Vagina (tissue), 2 donors: ENCODE measurements at regions not wholly inside any gene's neighbourhood (a gene's known extent, or its start where the extent isn't known, plus 50 kb on each side); places are given as distances from the start of the nearest gene placed in this dataset.

Source experiments
- DNase-seq, 2 donors: peaks; one replicate each; pipeline ENCODE4 v3.0.0-alpha.2; 2017; ENCODE audit errors: extremely low spot score in 2 of 2
- H3K27ac ChIP-seq: fragments of 200-600 bp; sonication (generic); one replicate; pipeline ENCODE4 v1.5.1; 2019
- H3K27me3 ChIP-seq: fragments of 200-600 bp; sonication (generic); one replicate; pipeline ENCODE4 v1.5.1; 2019
- H3K36me3 ChIP-seq, 2 donors: fragments of 200-600 bp; sonication (generic); one replicate each; pipeline ENCODE4 v1.5.1; 2017 to 2019
- H3K4me1 ChIP-seq: fragments of 200-600 bp; sonication (generic); one replicate; pipeline ENCODE4 v1.5.1; 2019
- H3K4me3 ChIP-seq, 2 donors: fragments of 200-600 bp; sonication (generic); 1 replicate in 1 of 2; 2 replicates in 1 of 2; pipeline ENCODE4 v1.5.1; 2016 to 2019
- H3K9me3 ChIP-seq: fragments of 200-600 bp; sonication (generic); one replicate; pipeline ENCODE4 v1.5.1; 2019
- POLR2A ChIP-seq, 2 donors: fragments of 450-650 bp; IDR thresholded peaks; one replicate each; pipeline ENCODE4 v1.6.1; 2017; ENCODE audit warnings: antibody characterized with exemption in 2 of 2, mild to moderate bottlenecking in 2 of 2, moderate library complexity in 2 of 2
- POLR2AphosphoS5 ChIP-seq, 2 donors: sonication (generic); formaldehyde crosslinking; IDR thresholded peaks; one replicate each; pipeline ENCODE4 v1.9.0; 2017; ENCODE audit warnings: antibody characterized with exemption in 2 of 2, mild to moderate bottlenecking in 2 of 2, low read depth in 1 of 2; ENCODE audit not compliant: insufficient read depth in 1 of 2
- intact Hi-C: fragments of 100-400 bp; cut with DNase I; formaldehyde crosslinking; loops from one replicate; pipeline ENCODE4 v1.15.1; 2023
- TF ChIP-seq, protein P1 (sequence below), 3 experiments: fragments of 450-650 bp in 2 of 3; fragments of 200-600 bp in 1 of 3; sonication (generic) in 1 of 3; IDR thresholded peaks; one replicate each; pipeline ENCODE4 v1.5.1; 2017 to 2019; ENCODE audit warnings: antibody characterized with exemption in 3 of 3, mild to moderate bottlenecking in 2 of 3, moderate library complexity in 2 of 3

DNA sequence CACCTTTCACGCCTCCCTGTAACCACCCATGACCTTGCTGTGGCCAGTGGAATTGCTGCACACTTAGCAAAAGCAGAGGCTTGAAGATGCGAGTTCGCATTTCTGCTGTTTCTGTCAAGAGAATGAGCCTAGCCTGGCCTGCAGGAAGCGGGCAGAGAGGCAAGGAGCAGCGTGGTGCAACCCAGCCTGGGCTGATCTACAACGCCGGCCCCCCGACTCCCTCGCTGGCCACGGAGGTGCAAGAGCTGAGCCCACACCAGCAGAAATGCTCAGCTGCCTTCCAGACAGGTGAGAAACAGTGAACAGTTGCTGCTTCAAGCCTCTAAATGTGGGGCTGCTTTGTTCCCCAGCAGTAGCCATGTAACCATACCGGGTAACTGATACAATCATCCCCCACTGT, 116.4 kb downstream of the NCOR2 start:
- no peak for DNase-seq
- intact Hi-C loops: no loop called here
- Histone ChIP-seq H3K36me3 (no peaks in the 10 kb centered on the region), H3K4me3 (no peak overlapping the region), H3K9me3 (no peaks in the 10 kb centered on the region), H3K4me1 (peaks cover 47% of the 10 kb centered on the region), H3K27me3 (no peaks in the 10 kb centered on the region), H3K27ac (no peak overlapping the region)
- TF ChIP-seq POLR2A (IDR thresholded peaks at IDR 0.05): no peak
- TF ChIP-seq, protein P1, sequence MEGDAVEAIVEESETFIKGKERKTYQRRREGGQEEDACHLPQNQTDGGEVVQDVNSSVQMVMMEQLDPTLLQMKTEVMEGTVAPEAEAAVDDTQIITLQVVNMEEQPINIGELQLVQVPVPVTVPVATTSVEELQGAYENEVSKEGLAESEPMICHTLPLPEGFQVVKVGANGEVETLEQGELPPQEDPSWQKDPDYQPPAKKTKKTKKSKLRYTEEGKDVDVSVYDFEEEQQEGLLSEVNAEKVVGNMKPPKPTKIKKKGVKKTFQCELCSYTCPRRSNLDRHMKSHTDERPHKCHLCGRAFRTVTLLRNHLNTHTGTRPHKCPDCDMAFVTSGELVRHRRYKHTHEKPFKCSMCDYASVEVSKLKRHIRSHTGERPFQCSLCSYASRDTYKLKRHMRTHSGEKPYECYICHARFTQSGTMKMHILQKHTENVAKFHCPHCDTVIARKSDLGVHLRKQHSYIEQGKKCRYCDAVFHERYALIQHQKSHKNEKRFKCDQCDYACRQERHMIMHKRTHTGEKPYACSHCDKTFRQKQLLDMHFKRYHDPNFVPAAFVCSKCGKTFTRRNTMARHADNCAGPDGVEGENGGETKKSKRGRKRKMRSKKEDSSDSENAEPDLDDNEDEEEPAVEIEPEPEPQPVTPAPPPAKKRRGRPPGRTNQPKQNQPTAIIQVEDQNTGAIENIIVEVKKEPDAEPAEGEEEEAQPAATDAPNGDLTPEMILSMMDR (IDR thresholded peaks at IDR 0.05): no peak
- TF ChIP-seq POLR2AphosphoS5 (IDR thresholded peaks at IDR 0.05; ENCODE audit: insufficient read depth in 1 of 2, low read depth in 1 of 2): no peak

DNA sequence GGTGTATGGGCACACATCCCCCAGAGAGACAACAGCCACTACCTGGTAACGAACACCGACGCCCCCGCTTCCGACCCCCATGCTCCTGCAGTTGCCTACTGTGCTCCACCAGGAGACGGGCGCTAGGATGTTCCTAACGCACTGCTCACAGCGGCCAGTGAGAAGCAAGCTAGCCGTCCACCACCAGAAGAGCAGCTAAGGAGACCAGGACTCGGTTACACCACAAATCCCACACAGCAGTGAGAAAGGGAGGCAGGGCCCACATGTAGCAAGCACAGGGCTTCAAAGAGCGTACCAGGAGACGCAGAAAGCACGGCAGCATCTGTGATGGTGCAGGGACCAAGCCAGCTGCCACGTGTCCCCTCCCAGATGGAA, 117.0 kb downstream of the NCOR2 start:
- Histone ChIP-seq H3K36me3 (peaks cover 0 to 6% of the 10 kb centered on the region in 2 donors), H3K27ac (no peak overlapping the region), H3K4me3 (no peak overlapping the region), H3K27me3 (no peaks in the 10 kb centered on the region), H3K9me3 (no peaks in the 10 kb centered on the region), H3K4me1 (peaks cover 41% of the 10 kb centered on the region)
- DNase-seq: no peak
- intact Hi-C loops: no loop called here
- TF ChIP-seq POLR2AphosphoS5 (IDR thresholded peaks at IDR 0.05; ENCODE audit: insufficient read depth in 1 of 2, low read depth in 1 of 2) (no peak), POLR2A (IDR thresholded peaks at IDR 0.05) (no peak)

DNA sequence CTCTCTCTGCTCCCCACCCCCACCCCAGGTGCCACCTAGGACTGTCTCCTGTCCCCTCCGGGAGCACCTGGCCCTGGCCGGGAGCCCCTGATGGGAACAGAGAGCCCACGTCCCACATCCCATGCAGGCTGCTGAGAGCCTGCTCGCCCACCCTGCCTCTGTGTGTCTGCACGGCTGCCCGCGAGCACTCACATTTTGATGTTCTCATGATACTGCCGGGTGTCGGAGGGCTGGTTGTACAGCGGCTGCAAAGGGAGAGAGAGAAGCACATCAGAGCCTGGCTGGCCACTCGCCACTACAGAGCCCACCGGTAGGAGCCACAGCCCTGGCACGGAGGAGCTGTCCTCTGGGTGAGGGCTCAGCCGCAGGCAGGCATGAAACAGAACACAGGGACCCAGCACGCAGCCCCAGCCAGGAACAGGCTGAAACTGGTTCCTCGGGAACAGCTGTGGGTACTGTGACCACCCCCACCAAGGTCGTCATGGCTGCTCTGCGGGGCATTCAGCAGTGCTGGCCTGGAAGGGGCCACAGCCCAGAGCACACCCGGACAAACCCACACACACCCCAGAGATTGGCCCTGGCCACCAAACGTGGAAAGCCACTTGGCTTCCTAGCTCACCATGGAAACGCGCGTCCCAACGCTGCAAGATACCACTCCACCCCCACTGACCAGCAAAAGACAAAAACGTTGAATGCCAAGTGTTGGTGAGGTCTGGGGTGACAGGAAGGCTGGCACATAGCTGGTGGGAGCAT, 117.6 kb downstream of the NCOR2 start:
- TF ChIP-seq POLR2AphosphoS5 (IDR thresholded peaks at IDR 0.05; ENCODE audit: insufficient read depth in 1 of 2, low read depth in 1 of 2): no peak
- no peak for TF ChIP-seq POLR2A (IDR thresholded peaks at IDR 0.05)
- TF ChIP-seq, protein P1 (IDR thresholded peaks at IDR 0.05): no peak
- Histone ChIP-seq H3K9me3 (no peaks in the 10 kb centered on the region), H3K4me3 (no peak overlapping the region), H3K27ac (no peak overlapping the region), H3K36me3 (peaks cover 0 to 7% of the 10 kb centered on the region in 2 donors), H3K4me1 (peaks cover 35% of the 10 kb centered on the region), H3K27me3 (no peaks in the 10 kb centered on the region)
- intact Hi-C loops: no loop called here
- no peak for DNase-seq

DNA sequence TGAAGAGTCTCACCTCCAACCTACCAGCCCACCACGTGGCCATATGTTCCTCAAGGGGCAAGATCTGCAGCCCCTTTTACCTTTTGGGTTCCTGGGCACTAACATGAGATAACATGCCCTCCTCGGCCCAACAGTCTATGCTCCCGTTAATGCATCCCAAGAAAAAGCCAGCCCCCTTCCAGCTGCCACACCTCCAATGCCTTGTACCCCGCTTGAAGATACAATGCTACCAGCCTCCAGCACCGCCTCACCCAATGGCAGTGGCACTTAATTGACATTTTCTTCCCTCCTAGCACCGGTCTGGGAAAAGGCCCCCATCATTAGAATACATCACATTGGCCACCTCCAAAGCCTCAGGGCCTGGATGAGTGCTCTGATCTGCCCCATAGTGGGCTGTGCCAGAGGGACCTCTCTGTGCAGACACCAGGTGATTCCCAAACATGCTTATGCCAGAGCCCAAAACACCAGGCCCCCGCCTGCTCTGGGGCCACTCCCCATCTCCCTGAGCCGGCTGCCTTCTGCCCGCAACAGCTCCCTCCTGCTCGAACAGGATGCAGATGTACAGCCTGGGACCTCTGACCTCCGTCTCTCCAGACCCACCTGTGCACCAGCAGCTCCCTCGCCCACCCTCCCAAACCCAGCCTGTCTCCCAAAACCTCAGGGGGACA, 118.3 kb downstream of the NCOR2 start:
- intact Hi-C loops: no loop called here
- H3K4me3 ChIP-seq: no peak overlapping the region
- H3K9me3 ChIP-seq: no peaks in the 10 kb centered on the region
- no peaks in the 10 kb centered on the region for H3K27me3 ChIP-seq
- TF ChIP-seq, protein P1 (IDR thresholded peaks at IDR 0.05): no peak
- TF ChIP-seq POLR2A (IDR thresholded peaks at IDR 0.05) (no peak), POLR2AphosphoS5 (IDR thresholded peaks at IDR 0.05; ENCODE audit: insufficient read depth in 1 of 2, low read depth in 1 of 2) (no peak)
- H3K4me1 ChIP-seq: peaks cover 28% of the 10 kb centered on the region
- H3K27ac ChIP-seq: no peak overlapping the region
- peaks cover 0 to 7% of the 10 kb centered on the region in 2 donors for H3K36me3 ChIP-seq
- no peak for DNase-seq

DNA sequence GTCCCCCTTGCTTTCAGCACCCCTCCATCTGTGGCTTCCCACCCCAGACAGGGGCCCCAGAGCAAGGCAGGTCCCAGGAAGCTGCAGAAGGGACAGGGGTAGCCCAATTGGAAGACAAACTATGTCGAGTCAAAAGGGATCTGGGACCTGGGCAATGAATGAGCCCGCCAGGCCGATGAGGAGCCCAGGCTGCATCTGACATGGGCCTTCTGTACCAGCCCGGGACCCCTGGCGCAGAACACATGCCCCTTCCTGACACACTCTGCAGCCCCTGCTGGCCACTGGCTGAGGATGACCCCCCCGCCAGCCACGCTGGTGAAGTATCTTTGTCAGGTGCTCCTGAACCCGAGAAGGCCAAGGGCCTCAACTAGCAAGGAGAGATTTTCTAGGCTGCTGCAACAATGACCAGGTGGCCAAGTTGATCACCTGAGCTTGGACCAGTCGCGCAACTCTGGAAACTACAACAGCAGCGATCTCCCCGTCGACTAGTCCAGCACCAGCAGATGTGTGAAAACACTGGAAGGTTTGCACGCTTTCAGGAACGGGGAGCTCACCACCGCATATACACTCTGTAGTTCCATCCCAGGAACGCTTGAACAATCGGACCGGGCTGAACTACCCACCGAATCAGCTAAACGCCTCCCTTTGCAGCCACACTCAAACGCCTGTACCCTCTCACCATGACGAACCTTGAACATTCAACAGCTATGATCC, 119.0 kb downstream of the NCOR2 start:
- intact Hi-C loops: no loop called here
- Histone ChIP-seq H3K9me3 (no peaks in the 10 kb centered on the region), H3K36me3 (peaks cover 0 to 7% of the 10 kb centered on the region in 2 donors), H3K27me3 (no peaks in the 10 kb centered on the region), H3K27ac (no peak overlapping the region), H3K4me1 (peaks cover 21% of the 10 kb centered on the region), H3K4me3 (no peak overlapping the region)
- no peak for TF ChIP-seq POLR2AphosphoS5 (IDR thresholded peaks at IDR 0.05; ENCODE audit: insufficient read depth in 1 of 2, low read depth in 1 of 2)
- TF ChIP-seq, protein P1 (IDR thresholded peaks at IDR 0.05): no peak
- TF ChIP-seq POLR2A (IDR thresholded peaks at IDR 0.05): no peak
- no peak for DNase-seq
